ENCODE measurements at regions not wholly inside any gene's neighbourhood (a gene's known extent, or its start where the extent isn't known, plus 50 kb on each side); places are given as distances from the start of the nearest gene placed in this dataset.
A peak's percentile ranks its signal among the peaks of the same experiment; 100 is the strongest.

GRCh38 chr10:118950190-118950680, 79.3 kb upstream of the NANOS1 start:
- H4K8ac ChIP-seq (ENCODE audit: low read depth, low read length): no peak overlapping the region
- H3K18ac ChIP-seq (ENCODE audit: low read length): no peak overlapping the region
- H3K4me3 ChIP-seq (ENCODE audit: low read depth, low read length): no peak overlapping the region
- no peaks in the 10 kb centered on the region for H3K36me3 ChIP-seq (ENCODE audit: control insufficient read depth in 1 of 2, insufficient read depth in 2 of 2, low read length in 2 of 2)
- no peak overlapping the region for H2BK12ac ChIP-seq (ENCODE audit: low read length)
- H3K14ac ChIP-seq (ENCODE audit: low read length): no peak overlapping the region
- H3K9ac ChIP-seq (ENCODE audit: low read length): no peak overlapping the region
- H2AK5ac ChIP-seq (ENCODE audit: low read length): no peak overlapping the region
- no peaks in the 10 kb centered on the region for H3K27me3 ChIP-seq (ENCODE audit: insufficient read depth, low read length)
- H3K4me1 ChIP-seq (ENCODE audit: control insufficient read depth in 1 of 2, insufficient read depth in 2 of 2, low read length in 2 of 2): peaks cover 4 to 7% of the 10 kb centered on the region in 2 experiments
- no peak overlapping the region for H3K4ac ChIP-seq (ENCODE audit: low read depth, low read length)
- H4K12ac ChIP-seq (ENCODE audit: low read depth, low read length): no peak overlapping the region
- H3K23ac ChIP-seq (ENCODE audit: low read length): no peak overlapping the region
- H2BK120ac ChIP-seq (ENCODE audit: insufficient read depth, low read length, poor library complexity): no peak overlapping the region
- H3K79me2 ChIP-seq (ENCODE audit: control insufficient read depth, insufficient read depth, low read length, poor library complexity): no peaks in the 10 kb centered on the region
- H4K91ac ChIP-seq (ENCODE audit: low read depth, low read length): no peak overlapping the region
- no peak for DNase-seq
- no peak overlapping the region for H3K27ac ChIP-seq (ENCODE audit: low read depth, low read length)
- WGBS (ENCODE audit: extremely low coverage, insufficient coverage, insufficient read length): no CpG with 5 or more reads among the region's 1 CpG
- no peak overlapping the region for H2AFZ ChIP-seq (ENCODE audit: insufficient read depth, low read length, poor library complexity)
- H3K79me1 ChIP-seq (ENCODE audit: low read length): peaks cover 2% of the 10 kb centered on the region
- H3K9me3 ChIP-seq (ENCODE audit: insufficient read depth, low read depth, low read length): peaks cover 2% of the 10 kb centered on the region
- no peak overlapping the region for H3K4me2 ChIP-seq (ENCODE audit: low read length)
- no peak overlapping the region for H2BK5ac ChIP-seq (ENCODE audit: low read depth, low read length, poor library complexity)

DNA sequence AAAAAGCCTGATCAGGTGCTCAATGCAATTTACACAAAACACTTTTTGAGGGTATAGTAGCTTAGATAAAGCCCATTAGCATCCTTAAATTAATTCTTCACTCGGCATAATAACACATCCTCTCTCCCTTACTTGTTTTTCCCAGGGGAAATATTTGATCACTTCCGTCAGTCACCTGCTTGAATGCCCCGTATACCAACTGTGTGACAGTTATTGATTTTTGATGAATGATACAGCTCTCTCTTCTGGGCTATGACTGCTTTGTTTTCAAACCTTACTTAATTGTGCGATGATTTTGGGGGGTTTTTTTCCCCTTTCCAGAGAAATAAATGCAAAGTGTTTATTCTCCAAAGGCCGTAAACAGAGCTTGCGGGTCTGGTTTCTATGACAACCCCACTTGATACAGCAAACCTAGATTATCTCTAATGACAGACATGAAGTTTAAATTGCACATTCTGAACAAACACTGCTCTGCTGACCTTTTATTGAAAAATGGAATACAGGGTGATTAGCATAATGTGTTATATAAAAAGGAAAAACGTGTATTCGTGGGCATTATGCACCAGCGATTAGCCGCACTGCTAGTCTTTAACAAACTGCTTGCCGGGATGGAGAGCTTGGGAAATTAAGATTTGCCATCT, 78.4 kb upstream of the NANOS1 start:
- Histone ChIP-seq H2AK5ac (ENCODE audit: low read length) (no peak overlapping the region), H4K12ac (ENCODE audit: low read depth, low read length) (no peak overlapping the region), H3K27me3 (ENCODE audit: insufficient read depth, low read length) (no peaks in the 10 kb centered on the region), H3K79me2 (ENCODE audit: control insufficient read depth, insufficient read depth, low read length, poor library complexity) (no peaks in the 10 kb centered on the region), H3K4ac (ENCODE audit: low read depth, low read length) (no peak overlapping the region), H3K4me2 (ENCODE audit: low read length) (no peak overlapping the region), H3K9me3 (ENCODE audit: insufficient read depth, low read depth, low read length) (peaks cover 2% of the 10 kb centered on the region), H3K18ac (ENCODE audit: low read length) (no peak overlapping the region), H4K91ac (ENCODE audit: low read depth, low read length) (no peak overlapping the region), H3K23ac (ENCODE audit: low read length) (no peak overlapping the region), H2AFZ (ENCODE audit: insufficient read depth, low read length, poor library complexity) (no peak overlapping the region), H4K8ac (ENCODE audit: low read depth, low read length) (no peak overlapping the region), H3K27ac (ENCODE audit: low read depth, low read length) (no peak overlapping the region), H3K79me1 (ENCODE audit: low read length) (peaks cover 2% of the 10 kb centered on the region), H2BK120ac (ENCODE audit: insufficient read depth, low read length, poor library complexity) (no peak overlapping the region), H3K4me1 (ENCODE audit: control insufficient read depth in 1 of 2, insufficient read depth in 2 of 2, low read length in 2 of 2) (peaks cover 4 to 7% of the 10 kb centered on the region in 2 experiments), H3K4me3 (ENCODE audit: low read depth, low read length) (no peak overlapping the region), H3K14ac (ENCODE audit: low read length) (no peak overlapping the region), H3K36me3 (ENCODE audit: control insufficient read depth in 1 of 2, insufficient read depth in 2 of 2, low read length in 2 of 2) (no peaks in the 10 kb centered on the region), H2BK12ac (ENCODE audit: low read length) (no peak overlapping the region), H2BK5ac (ENCODE audit: low read depth, low read length, poor library complexity) (no peak overlapping the region), H3K9ac (ENCODE audit: low read length) (no peak overlapping the region)
- no peak for DNase-seq
- WGBS (ENCODE audit: extremely low coverage, insufficient coverage, insufficient read length): no CpG with 5 or more reads among the region's 11 CpGs

- Histone ChIP-seq H3K9me3 (ENCODE audit: insufficient read depth, low read depth, low read length) (peaks cover 2% of the 10 kb centered on the region), H3K4ac (ENCODE audit: low read depth, low read length) (no peak overlapping the region), H3K9ac (ENCODE audit: low read length) (no peak overlapping the region), H3K18ac (ENCODE audit: low read length) (no peak overlapping the region), H3K27me3 (ENCODE audit: insufficient read depth, low read length) (no peaks in the 10 kb centered on the region), H2BK12ac (ENCODE audit: low read length) (no peak overlapping the region), H4K91ac (ENCODE audit: low read depth, low read length) (peak overlapping the region; percentile 21), H3K79me1 (ENCODE audit: low read length) (peaks cover 2% of the 10 kb centered on the region), H3K4me1 (ENCODE audit: control insufficient read depth in 1 of 2, insufficient read depth in 2 of 2, low read length in 2 of 2) (peaks cover 4 to 7% of the 10 kb centered on the region in 2 experiments), H2BK5ac (ENCODE audit: low read depth, low read length, poor library complexity) (no peak overlapping the region), H3K14ac (ENCODE audit: low read length) (no peak overlapping the region), H4K12ac (ENCODE audit: low read depth, low read length) (no peak overlapping the region), H2AFZ (ENCODE audit: insufficient read depth, low read length, poor library complexity) (no peak overlapping the region), H3K79me2 (ENCODE audit: control insufficient read depth, insufficient read depth, low read length, poor library complexity) (no peaks in the 10 kb centered on the region), H3K23ac (ENCODE audit: low read length) (no peak overlapping the region), H3K36me3 (ENCODE audit: control insufficient read depth in 1 of 2, insufficient read depth in 2 of 2, low read length in 2 of 2) (no peaks in the 10 kb centered on the region), H2AK5ac (ENCODE audit: low read length) (no peak overlapping the region), H3K4me2 (ENCODE audit: low read length) (no peak overlapping the region), H3K4me3 (ENCODE audit: low read depth, low read length) (no peak overlapping the region), H3K27ac (ENCODE audit: low read depth, low read length) (no peak overlapping the region), H2BK120ac (ENCODE audit: insufficient read depth, low read length, poor library complexity) (no peak overlapping the region), H4K8ac (ENCODE audit: low read depth, low read length) (no peak overlapping the region)
- DNase-seq: no peak
- no CpG with 5 or more reads among the region's 5 CpGs for WGBS (ENCODE audit: extremely low coverage, insufficient coverage, insufficient read length)
Measured at GRCh38 chr10:118952493-118953295, 76.8 kb upstream of the NANOS1 start.

DNA sequence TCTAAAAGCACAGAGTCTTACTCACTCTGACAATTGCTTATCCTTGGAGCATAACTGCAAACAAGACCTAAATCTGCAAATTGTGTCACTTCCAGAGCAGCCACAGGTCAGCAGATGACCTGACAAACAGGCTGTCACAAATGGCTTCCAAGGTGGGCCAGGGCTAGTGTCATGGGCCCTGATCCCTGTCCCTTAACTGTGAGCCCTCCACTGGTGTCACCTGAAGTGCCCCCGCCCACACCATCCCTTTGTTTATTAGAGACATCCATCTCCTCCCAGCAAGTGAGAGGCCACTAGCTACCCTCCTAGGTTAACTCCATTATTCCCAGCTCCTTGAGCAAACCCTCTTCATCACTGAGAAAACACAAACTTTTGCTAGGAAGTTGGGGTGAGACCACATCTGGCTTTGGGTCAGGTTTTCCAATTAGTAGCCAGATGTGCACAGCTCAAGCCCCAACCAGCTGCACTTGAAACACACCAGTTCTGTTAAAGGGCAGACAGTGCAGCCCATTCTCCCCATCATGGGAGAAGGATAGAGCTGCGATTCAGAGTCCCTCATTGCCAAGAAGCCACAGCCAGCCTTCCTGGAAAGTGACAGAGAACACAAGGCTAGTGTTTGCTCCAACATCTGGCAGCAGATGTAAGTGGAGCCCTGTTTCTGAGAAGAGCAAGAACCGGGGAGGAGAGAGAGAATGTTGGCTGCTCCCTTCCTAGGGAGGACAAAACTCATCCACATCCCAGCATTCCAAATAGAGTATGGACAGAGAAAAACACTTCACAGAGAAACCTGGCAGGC, 75.7 kb upstream of the NANOS1 start:
- Histone ChIP-seq H2BK5ac (ENCODE audit: low read depth, low read length, poor library complexity) (no peak overlapping the region), H3K14ac (ENCODE audit: low read length) (no peak overlapping the region), H3K9ac (ENCODE audit: low read length) (no peak overlapping the region), H2BK12ac (ENCODE audit: low read length) (no peak overlapping the region), H4K12ac (ENCODE audit: low read depth, low read length) (no peak overlapping the region), H3K4me1 (ENCODE audit: control insufficient read depth in 1 of 2, insufficient read depth in 2 of 2, low read length in 2 of 2) (peaks cover 3 to 5% of the 10 kb centered on the region in 2 experiments), H3K18ac (ENCODE audit: low read length) (no peak overlapping the region), H3K23ac (ENCODE audit: low read length) (no peak overlapping the region), H2BK120ac (ENCODE audit: insufficient read depth, low read length, poor library complexity) (no peak overlapping the region), H2AFZ (ENCODE audit: insufficient read depth, low read length, poor library complexity) (no peak overlapping the region), H3K9me3 (ENCODE audit: insufficient read depth, low read depth, low read length) (no peaks in the 10 kb centered on the region), H2AK5ac (ENCODE audit: low read length) (no peak overlapping the region), H4K91ac (ENCODE audit: low read depth, low read length) (no peak overlapping the region), H3K4me2 (ENCODE audit: low read length) (no peak overlapping the region), H3K79me2 (ENCODE audit: control insufficient read depth, insufficient read depth, low read length, poor library complexity) (no peaks in the 10 kb centered on the region), H3K4ac (ENCODE audit: low read depth, low read length) (no peak overlapping the region), H3K4me3 (ENCODE audit: low read depth, low read length) (no peak overlapping the region), H4K8ac (ENCODE audit: low read depth, low read length) (no peak overlapping the region), H3K79me1 (ENCODE audit: low read length) (peaks cover under 1% of the 10 kb centered on the region), H3K36me3 (ENCODE audit: control insufficient read depth in 1 of 2, insufficient read depth in 2 of 2, low read length in 2 of 2) (no peaks in the 10 kb centered on the region), H3K27ac (ENCODE audit: low read depth, low read length) (no peak overlapping the region), H3K27me3 (ENCODE audit: insufficient read depth, low read length) (no peaks in the 10 kb centered on the region)
- no peak for DNase-seq
- WGBS (ENCODE audit: extremely low coverage, insufficient coverage, insufficient read length): no CpG with 5 or more reads among the region's 3 CpGs

Data from trophoblast cell (in vitro differentiated cells and primary cell).